HG03378 (cell line): ENCODE measurements at regions not wholly inside any gene's neighbourhood (a gene's known extent, or its start where the extent isn't known, plus 50 kb on each side); places are given as distances from the start of the nearest gene placed in this dataset.

Experiments
- ATAC-seq: cut with Tn5 transposase; IDR thresholded peaks from one replicate; pipeline ENCODE4 v1.9.1; 2021; ENCODE audit warnings: mild to moderate bottlenecking, moderate library complexity; ENCODE audit not compliant: unreplicated experiment

- no peak for ATAC-seq
These were observed 139.0 kb upstream of the ZFHX3 start for GRCh38 chr16:73186752-73187601.

DNA sequence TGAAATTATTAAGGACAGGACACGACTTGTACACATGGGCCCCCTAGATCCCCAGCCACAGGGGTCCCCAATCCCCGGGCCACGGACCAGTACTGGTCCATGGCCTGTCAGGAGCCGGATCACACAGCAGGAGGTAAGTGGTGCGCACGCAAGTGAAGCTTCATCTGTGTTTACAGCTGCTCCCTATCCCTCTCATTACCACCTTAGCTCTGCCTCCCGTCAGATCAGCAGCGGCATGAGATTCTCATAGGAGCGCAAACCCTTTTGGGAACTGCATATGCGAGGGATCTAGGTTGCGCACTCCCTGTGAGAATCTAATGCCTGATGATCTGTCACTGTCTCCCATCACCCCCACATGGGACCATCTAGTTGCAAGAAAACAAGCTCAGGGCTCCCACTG, 137.8 kb upstream of the ZFHX3 start:
- ATAC-seq: no peak

- no peak for ATAC-seq
These were observed 135.7 kb upstream of the ZFHX3 start for GRCh38 chr16:73183611-73184092.

DNA sequence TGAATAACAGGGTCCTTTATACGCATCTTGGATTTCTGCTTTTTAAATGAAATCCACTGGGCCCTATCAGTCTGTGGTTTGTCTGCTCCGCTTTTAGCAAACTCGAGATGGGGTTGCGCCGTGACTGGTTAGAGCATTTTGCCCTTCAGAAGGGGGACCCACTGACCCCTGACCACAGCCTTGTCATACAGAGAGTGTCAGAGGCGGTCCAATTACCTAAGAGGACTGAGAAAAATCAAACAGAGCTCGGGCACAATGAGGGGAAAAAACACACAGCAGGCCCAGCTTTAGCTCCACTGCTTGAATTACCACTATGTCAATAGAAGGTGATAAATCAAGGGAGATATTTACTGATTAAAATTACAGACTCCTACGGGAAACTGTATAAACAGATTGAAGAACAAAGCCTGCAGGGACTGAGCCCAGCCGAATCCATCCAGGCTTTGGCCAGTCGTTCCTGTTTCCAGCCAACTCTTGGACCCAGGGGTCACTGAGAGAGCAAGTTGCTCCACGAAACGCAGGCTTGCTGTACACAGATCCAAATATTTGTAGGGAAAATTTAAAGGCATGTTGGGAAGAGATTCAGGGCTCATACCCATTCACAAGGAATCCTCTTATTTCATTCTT, 131.9 kb upstream of the ZFHX3 start:
- no peak for ATAC-seq

- no peak for ATAC-seq
These were observed 129.9 kb upstream of the ZFHX3 start for GRCh38 chr16:73177729-73178295.

- ATAC-seq: no peak
These were observed 128.7 kb upstream of the ZFHX3 start for GRCh38 chr16:73176577-73177013.

- ATAC-seq: no peak
These were observed 125.2 kb upstream of the ZFHX3 start for GRCh38 chr16:73172973-73173709.

GRCh38 chr16:73172241-73172972, 124.5 kb upstream of the ZFHX3 start:
- no peak for ATAC-seq

DNA sequence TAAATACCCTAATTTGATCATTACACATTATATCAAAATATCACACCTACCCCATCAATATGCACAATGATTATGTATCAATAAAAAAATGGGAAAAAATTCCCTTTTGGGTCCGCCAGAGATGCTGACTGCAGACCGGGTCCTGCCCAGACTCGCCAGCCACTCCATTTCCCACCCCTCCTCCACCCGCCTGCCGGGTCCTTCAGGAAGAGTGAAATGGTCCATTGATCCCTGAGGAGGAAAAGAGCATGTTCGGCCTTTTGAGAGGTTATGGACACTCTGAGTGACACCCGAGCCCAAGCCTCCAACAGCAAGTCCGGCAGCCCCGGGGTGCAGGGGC, 123.9 kb upstream of the ZFHX3 start:
- no peak for ATAC-seq

DNA sequence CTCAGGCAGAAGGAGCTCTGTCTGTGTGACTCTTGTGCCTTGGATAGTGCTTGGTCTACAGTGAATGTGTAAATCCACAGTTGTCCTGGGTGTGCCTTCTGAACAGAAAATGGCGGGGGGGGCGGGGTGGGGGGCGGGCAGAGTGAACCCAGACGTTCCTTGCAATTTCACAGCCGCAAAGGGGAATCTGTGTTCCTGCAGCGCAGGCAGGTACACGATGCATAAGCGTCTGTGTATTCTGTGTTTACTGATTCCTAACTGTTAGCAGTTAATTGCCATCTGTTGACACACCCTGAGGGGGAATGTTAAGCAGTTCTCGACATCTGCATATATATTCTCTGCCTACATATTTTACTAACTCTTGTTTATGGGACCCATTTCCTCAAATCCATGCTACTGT, 123.5 kb upstream of the ZFHX3 start:
- no peak for ATAC-seq

DNA sequence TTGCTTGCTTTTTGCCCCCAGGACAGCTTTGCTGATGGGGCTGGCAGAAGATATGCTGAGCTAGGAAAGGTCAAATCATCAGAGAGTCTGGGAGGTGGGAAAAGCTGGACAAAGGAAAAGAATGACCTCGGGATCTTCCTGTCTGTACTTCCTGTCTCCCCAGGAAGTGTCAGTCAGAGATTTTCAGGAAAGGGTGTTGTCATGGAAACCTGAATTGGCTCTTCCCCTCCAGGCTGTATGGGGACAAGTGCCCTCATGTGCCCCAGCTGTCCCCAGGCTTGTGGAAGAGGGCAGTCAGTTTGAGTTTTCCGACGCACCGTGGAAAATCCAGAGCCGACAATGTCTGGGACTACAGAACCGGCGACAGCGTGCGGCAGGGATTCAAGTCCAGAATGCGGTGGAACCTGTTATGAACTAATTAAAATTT, 122.7 kb upstream of the ZFHX3 start:
- no peak for ATAC-seq

GRCh38 chr16:73166947-73167550, 119.1 kb upstream of the ZFHX3 start:
- no peak for ATAC-seq

DNA sequence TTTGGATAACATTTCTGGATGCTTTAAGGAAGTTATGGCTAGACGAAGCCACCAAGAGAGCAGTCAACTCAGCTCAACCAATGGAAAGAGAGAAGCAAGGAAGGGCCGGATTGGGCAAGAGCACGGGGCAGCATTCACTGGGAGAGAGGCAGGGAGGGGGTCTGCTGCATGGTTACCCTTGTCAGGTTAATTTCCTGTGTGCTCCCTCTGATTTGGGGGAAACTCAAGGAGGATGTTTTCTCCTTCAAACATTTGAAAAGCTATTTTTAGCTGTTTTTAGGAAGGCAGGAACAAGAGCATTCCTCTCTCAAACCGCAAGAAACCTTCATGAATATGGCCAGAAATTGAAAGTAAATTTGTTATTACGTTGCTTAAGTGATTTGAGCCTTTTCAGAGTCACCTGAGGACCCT, 118.5 kb upstream of the ZFHX3 start:
- no peak for ATAC-seq

DNA sequence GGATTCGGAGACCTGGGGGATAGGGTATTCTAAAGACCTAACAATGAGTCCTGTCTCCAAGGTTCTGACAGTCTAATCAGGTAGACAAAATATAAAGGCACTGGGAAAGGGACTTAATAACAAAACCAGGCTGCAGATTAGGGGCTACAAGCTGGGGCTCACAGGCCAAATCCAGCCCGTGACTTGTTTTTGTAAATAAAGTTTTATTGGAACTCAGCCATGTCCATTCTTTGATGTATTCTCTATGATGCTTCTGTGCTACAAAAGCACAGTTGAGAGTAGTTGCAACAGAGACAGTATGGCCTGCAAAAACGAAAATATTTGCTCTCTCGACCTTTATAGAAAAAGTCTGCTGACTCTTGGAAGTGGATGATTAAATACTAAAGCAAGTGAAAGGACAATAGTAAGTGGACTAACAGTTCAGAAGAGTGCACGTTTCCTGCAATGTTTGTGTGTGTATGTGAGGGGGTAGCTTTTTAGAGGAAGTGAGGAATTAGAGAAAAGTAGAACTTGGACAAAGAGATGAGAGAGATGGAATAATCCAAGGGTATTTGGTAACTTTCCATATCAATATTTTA, 115.4 kb upstream of the ZFHX3 start:
- ATAC-seq: no peak

GRCh38 chr16:73161977-73162376, 114.0 kb upstream of the ZFHX3 start:
- ATAC-seq: no peak

- ATAC-seq: no peak
These were observed 111.4 kb upstream of the ZFHX3 start for GRCh38 chr16:73159296-73159695.

DNA sequence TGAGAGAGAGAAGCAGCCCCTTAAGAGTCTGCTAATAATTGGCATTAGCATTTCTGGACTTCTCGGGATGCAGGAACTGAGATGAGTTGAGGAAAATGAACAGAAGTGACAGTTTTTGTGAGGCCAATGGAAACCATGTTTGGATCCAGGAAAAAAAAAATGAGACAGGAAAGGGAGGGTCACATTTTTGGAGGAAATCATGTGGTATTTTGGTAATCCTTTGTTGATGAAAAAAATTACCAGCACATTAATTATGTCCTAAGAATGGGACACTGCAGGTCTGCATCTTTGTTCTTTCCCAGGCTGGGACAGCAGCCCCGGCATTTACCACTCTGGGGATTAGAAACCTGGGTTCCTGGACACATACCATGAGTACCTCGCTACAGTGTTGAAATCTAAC, 109.9 kb upstream of the ZFHX3 start:
- no peak for ATAC-seq

DNA sequence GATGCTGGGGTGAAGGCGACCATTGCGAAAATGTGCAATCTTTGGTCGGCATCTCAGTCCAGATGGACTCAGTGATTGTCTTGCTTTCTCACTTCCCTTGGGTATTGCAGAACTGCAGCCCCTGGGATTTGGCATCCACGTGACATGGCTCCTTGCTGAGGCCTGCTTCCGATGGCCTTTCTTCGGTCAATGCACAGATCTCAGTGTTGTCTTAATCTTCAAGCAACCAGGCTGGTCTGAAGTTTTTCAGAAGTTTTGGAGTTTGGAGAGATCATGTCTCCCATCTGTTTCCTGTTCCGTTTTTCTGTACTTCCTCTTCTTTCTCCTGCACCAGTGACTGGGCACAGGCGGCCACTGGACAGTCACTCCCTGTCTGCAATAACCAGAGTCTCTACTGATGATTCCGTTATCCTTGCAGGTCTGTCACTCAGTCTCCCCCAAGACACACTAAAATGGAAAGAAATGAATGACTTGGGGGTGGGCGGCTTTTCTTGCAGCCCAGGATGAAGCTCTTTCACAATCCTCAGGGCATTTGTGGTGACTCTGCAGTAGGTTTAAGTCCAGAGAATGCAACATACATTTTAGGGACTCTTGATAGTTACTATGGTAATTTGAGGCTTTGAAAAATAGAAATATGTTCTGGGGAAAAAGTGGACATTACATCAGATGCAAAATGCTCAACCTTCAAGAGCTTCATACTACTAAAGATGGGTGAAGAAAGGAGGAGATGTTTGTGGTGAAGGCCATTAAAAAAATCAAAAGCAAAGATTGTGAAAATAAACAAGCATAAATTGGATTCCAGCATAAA, 106.3 kb upstream of the ZFHX3 start:
- no peak for ATAC-seq
